ENCODE measurements at regions not wholly inside any gene's neighbourhood (a gene's known extent, or its start where the extent isn't known, plus 50 kb on each side); places are given as distances from the start of the nearest gene placed in this dataset.

DNA sequence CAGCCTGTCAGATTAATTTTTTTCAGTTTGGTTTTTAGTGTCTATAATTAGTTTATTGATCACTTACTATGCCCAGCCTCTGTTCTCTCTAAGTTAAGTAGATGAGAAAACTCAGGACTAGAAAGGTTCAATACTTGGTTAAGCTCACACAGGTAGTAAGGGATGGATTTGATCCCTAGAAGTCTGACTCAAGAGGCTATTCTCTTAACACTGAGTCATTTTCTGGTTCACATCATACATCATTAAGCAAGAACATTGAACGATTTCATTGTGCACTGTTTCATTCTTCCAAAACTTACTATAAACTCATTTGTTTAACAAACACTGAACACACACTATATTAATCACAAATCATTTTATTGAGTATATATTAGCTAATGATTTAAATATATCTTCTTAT, 54.1 kb upstream of the SLC38A11 start:
- 75% methylated on average over 1 of the region's 1 CpG for WGBS (ENCODE audit: insufficient coverage, low lambda C conversion rate)
- Histone ChIP-seq H3K9me3 (ENCODE audit: control insufficient read depth, low read depth, low read length) (no peaks in the 10 kb centered on the region), H3K36me3 (ENCODE audit: control insufficient read depth, insufficient read depth, low read length) (no peaks in the 10 kb centered on the region), H3K27ac (ENCODE audit: low read length) (no peak overlapping the region), H3K4me3 (ENCODE audit: low read length) (no peak overlapping the region), H3K27me3 (ENCODE audit: control insufficient read depth, insufficient read depth, low read length) (no peaks in the 10 kb centered on the region), H3K4me1 (ENCODE audit: control insufficient read depth, insufficient read depth, low read length) (no peaks in the 10 kb centered on the region)
- DNase-seq = no peak

DNA sequence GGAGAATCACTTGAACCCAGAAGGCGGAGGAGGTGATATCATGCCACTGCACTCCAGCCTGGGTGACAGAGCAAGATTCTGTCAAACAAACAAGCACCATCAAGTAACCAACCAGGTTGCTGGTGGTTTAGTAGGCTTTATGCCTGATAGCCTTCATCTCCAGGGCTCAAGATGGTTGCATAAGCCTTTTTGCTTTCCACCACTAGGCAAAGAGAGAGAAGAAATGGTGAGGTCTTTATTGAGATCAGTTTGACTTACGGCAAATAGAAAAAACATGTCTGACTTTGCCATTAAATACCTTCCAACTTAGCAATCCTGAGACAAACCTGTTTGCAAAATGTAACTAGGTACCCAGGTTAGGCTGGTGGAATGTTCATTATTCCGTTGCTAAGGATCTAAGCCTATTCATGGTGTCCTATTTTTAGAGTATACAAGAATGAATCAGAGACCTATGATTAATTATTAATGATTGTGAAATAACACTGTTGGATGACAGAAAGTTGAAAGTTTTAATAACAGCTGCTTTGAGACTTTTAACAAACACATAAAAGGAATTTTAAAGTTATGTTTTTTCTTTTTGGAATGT, 53.5 kb upstream of the SLC38A11 start:
- H3K27ac ChIP-seq (ENCODE audit: low read length) = no peak overlapping the region
- H3K4me3 ChIP-seq (ENCODE audit: low read length) = no peak overlapping the region
- H3K9me3 ChIP-seq (ENCODE audit: control insufficient read depth, low read depth, low read length) = no peaks in the 10 kb centered on the region
- peak in 1 of 2 donors; percentile 10 for DNase-seq
- H3K27me3 ChIP-seq (ENCODE audit: control insufficient read depth, insufficient read depth, low read length) = no peaks in the 10 kb centered on the region
- WGBS (ENCODE audit: insufficient coverage, low lambda C conversion rate) = no CpG with 5 or more reads among the region's 3 CpGs
- no peaks in the 10 kb centered on the region for H3K36me3 ChIP-seq (ENCODE audit: control insufficient read depth, insufficient read depth, low read length)
- H3K4me1 ChIP-seq (ENCODE audit: control insufficient read depth, insufficient read depth, low read length) = no peaks in the 10 kb centered on the region

DNA sequence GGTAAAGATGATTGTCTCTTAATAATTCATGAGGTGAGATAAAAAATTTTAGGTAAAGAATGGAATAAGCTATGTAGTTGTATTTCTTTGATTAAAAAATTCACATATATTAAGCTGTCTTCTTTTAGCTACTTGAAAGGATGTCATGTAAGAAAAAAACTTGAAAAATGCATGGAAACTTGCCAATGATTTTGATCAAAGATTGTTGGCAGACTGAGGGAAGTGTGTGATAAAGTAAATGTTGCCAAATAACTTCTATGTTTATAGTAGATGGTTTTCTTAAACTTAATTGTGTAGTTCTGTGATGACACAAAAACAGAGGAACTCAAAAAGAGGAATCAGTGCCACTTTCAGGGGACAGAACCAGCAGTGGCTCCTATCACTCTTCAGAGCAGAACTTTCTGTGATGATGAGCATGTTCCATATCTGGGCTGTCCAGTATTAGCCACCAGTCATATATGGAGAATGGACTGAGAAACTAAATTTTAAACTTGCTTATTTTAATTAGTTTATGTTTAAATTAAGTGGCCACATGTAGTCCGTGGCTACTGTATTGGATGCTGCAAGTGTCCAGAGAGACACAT, 51.9 kb upstream of the SLC38A11 start:
- Histone ChIP-seq H3K27ac (ENCODE audit: low read length) (no peak overlapping the region), H3K4me1 (ENCODE audit: control insufficient read depth, insufficient read depth, low read length) (no peaks in the 10 kb centered on the region)
- WGBS (ENCODE audit: insufficient coverage, low lambda C conversion rate) = no CpG with 5 or more reads among the region's 1 CpG

More for the DNA sequence above, 51.9 kb upstream of the SLC38A11 start:
- Histone ChIP-seq H3K9me3 (ENCODE audit: control insufficient read depth, low read depth, low read length) (no peaks in the 10 kb centered on the region), H3K27me3 (ENCODE audit: control insufficient read depth, insufficient read depth, low read length) (no peaks in the 10 kb centered on the region), H3K36me3 (ENCODE audit: control insufficient read depth, insufficient read depth, low read length) (no peaks in the 10 kb centered on the region), H3K4me3 (ENCODE audit: low read length) (no peak overlapping the region)
- DNase-seq = no peak

All from large intestine (tissue), 3 donors.